GM21390 (cell line): ENCODE measurements at regions not wholly inside any gene's neighbourhood (a gene's known extent, or its start where the extent isn't known, plus 50 kb on each side); places are given as distances from the start of the nearest gene placed in this dataset.

Source experiments
- ATAC-seq: cut with Tn5 transposase; IDR thresholded peaks from one replicate; pipeline ENCODE4 v1.9.1; 2021; ENCODE audit not compliant: unreplicated experiment

- ATAC-seq: no peak
Observed at GRCh38 chr3:25084016-25084415, 344.0 kb upstream of the RARB start.

GRCh38 chr3:25086721-25087120 is 341.3 kb upstream of the RARB start:
- ATAC-seq: no peak

GRCh38 chr3:25088284-25088683 is 339.8 kb upstream of the RARB start:
- no peak for ATAC-seq

GRCh38 chr3:25090698-25091453 is 337.2 kb upstream of the RARB start:
- ATAC-seq: no peak

- no peak for ATAC-seq
Observed at GRCh38 chr3:25091934-25092333, 336.1 kb upstream of the RARB start.

- ATAC-seq: no peak
Observed at GRCh38 chr3:25094932-25095685, 333.0 kb upstream of the RARB start.

GRCh38 chr3:25096536-25096935 is 331.5 kb upstream of the RARB start:
- ATAC-seq: no peak

GRCh38 chr3:25097023-25097422 is 331.0 kb upstream of the RARB start:
- ATAC-seq: no peak

- no peak for ATAC-seq
Observed at GRCh38 chr3:25099666-25100065, 328.4 kb upstream of the RARB start.

- ATAC-seq: no peak
Observed at GRCh38 chr3:25103391-25103790, 324.7 kb upstream of the RARB start.

GRCh38 chr3:25107918-25108617 is 320.0 kb upstream of the RARB start:
- no peak for ATAC-seq

GRCh38 chr3:25110642-25111041 is 317.4 kb upstream of the RARB start:
- no peak for ATAC-seq

GRCh38 chr3:25113891-25114290 is 314.2 kb upstream of the RARB start:
- ATAC-seq: no peak

GRCh38 chr3:25114532-25114931 is 313.5 kb upstream of the RARB start:
- ATAC-seq: no peak

- no peak for ATAC-seq
Observed at GRCh38 chr3:25117005-25117593, 311.0 kb upstream of the RARB start.

GRCh38 chr3:25119682-25120081 is 308.4 kb upstream of the RARB start:
- ATAC-seq: no peak

GRCh38 chr3:25120665-25121064 is 307.4 kb upstream of the RARB start:
- ATAC-seq: no peak

GRCh38 chr3:25125201-25125600 is 302.9 kb upstream of the RARB start:
- no peak for ATAC-seq

- no peak for ATAC-seq
Observed at GRCh38 chr3:25128735-25129134, 299.3 kb upstream of the RARB start.

GRCh38 chr3:25130724-25131520 is 297.1 kb upstream of the RARB start:
- no peak for ATAC-seq

GRCh38 chr3:25133588-25133987 is 294.5 kb upstream of the RARB start:
- ATAC-seq: no peak
